Activated CD4-positive, alpha-beta T cell treated with anti-CD3 and anti-CD28 coated beads, Interleukin-2, amount 50 U/mL, for 16 hours (primary cell): ENCODE measurements at regions not wholly inside any gene's neighbourhood (a gene's known extent, or its start where the extent isn't known, plus 50 kb on each side); places are given as distances from the start of the nearest gene placed in this dataset.

Experiments used
- DNase-seq: peaks from one replicate; pipeline ENCODE4 v3.0.0-alpha.2; 2020

- no peak for DNase-seq
These were observed 383.7 kb downstream of the BCL11B start for GRCh38 chr14:98888281-98888680.

DNA sequence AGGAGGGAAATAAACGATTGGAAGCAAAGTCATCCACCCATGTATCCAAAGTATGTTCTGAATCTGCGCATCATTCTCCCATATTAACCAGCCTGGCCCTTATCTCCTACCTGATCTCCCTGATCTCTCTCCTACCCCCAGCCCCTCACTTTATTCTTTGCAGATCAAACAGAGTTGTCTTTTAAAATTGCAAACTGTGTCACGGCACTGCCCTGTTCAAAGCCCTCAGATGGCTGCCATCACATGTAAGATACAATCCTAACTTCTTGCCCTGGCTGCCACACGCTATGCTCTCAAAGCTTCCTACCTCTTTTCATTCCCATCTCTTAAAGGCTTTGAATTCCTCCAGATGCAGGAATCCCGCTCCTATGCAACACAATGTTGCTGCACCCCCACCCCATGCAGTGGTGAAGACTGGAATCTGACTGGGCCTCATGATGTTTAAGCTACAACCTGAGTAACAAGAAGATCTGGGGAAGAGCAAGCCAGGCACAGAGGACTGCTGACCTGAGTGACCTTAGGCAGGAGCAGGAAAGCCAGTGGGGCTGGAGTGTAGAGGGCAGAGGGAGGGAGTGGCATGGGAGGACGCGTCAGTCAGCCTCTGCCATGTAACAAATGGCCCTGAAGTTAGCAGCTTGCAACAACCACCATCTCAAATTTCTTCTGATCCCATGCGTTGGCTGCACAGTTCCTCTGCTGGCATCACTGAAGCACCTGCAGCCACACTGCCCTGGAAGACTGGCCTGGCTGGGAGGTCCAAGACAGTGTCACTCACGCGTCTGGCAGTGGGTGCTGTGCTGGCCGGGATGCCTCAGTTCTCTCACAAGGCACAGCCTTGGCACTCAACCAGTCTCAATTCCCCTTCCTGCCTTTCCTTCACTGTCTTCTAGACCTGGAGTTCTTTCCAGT is 382.8 kb downstream of the BCL11B start:
- no peak for DNase-seq

DNA sequence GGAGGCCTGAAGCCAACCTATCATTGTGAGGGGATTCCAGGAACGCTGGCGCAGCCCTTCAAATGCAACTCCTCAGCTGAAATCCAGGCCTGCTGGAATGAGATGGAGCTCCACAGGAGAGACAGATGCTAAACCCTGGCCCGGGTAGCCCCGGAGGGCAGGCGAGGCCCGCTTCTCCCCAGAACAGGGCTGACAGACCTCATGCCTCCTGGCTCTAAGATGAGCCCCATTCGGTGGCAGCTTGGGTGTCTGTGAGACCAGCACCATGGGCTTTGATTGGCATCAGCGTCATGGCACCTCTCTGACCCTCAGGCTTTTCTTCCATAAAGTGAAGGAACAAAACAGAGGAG is 382.2 kb downstream of the BCL11B start:
- DNase-seq: no peak

- DNase-seq: no peak
These were observed 381.2 kb downstream of the BCL11B start for GRCh38 chr14:98890556-98891340.

GRCh38 chr14:98893675-98894074 is 378.3 kb downstream of the BCL11B start:
- no peak for DNase-seq

GRCh38 chr14:98894600-98894999 is 377.4 kb downstream of the BCL11B start:
- no peak for DNase-seq

GRCh38 chr14:98896449-98896848 is 375.5 kb downstream of the BCL11B start:
- no peak for DNase-seq

DNA sequence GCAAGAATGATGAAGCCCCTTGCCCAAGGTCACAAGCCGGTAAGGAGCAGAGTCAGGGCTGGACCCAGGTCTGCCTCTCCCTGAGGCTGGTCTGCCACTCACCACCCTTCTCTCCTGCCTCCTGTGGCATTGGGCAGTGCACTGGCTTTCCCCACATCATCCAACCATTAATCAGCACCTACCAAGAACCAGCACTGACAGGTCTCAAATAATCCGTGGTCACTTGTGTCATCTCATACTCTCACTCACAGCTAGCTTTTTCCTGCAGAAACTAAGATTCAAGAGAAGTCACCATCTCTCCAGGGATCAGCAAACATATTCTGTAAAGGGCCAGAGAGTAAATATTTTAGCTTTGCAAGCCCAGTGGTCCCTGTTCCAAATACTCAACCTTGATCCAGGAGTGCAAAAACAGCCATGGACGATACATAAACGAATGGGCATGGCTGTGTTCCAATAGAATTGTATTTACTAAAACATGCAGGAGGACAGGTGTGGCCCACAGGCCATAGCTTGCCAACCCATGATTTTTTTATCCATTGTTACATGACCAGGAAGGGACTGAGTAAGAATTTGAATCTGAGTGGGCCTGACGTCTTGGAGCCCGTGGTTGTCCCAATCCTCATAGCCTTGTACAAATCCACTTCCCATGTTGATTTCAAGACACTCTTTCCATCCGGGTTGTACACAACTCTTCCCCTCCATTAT is 374.2 kb downstream of the BCL11B start:
- no peak for DNase-seq

DNA sequence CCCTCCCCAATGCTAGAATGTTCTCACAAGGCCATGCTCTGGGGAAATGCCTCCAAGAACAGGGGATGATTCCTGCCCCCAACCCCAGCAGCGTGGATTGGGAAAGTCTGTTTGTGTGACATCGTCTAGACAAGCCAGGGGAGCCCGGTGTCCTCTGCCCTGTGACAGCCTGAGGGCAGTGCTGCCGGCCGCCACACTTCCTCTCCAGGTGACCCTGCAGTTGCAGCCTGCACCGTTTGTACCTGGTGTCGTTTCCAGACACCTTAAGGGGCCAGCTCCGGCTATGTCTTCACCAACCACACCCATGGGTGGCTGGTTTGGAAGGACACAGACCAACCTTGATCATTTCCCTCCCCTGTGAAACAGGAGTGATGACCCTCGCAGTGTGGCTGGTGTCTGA is 372.6 kb downstream of the BCL11B start:
- no peak for DNase-seq

- no peak for DNase-seq
These were observed 371.8 kb downstream of the BCL11B start for GRCh38 chr14:98900236-98900635.

- DNase-seq: no peak
These were observed 371.2 kb downstream of the BCL11B start for GRCh38 chr14:98900798-98901197.

GRCh38 chr14:98901511-98902205 is 370.3 kb downstream of the BCL11B start:
- DNase-seq: no peak

- DNase-seq: no peak
These were observed 368.6 kb downstream of the BCL11B start for GRCh38 chr14:98903371-98903770.

DNA sequence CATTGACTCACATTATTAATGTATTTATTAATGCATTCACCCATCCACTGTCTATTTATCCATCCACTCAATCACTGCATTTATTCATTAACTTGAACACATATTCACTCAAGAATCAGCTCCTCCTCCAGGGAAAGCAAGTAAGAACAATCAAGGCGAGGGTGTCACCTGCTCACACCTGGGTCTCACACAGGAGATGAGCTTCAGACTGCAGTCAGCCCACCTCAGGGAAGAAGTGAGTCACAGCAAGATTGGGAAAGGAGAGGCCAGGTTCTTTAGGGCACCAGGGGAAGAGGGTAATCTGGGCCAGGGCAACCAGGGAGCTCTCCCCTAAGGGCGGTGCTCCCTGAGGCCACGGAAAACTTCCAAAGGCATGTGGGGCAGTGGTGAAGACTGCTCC is 367.3 kb downstream of the BCL11B start:
- no peak for DNase-seq

GRCh38 chr14:98906123-98906995 is 365.6 kb downstream of the BCL11B start:
- no peak for DNase-seq

DNA sequence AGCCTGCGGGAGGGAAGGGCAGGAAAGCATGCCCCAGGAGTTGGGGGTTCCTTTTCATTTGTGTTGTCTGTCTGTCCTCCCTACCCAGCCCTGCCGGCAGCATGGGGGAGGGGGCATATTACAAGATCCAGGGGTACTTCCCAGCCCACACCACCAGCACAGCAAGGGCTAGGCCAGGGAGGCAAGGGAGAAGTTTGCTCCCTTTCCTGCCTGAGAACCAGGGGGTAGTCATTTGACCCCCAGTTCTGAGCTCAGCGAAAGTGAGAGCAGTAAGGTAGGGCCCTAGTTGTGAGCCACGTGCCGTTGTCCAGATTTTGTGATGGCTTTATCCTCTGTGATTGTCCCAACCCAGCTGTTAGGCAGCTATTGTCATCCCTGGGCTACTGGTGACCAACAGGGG is 364.7 kb downstream of the BCL11B start:
- no peak for DNase-seq

DNA sequence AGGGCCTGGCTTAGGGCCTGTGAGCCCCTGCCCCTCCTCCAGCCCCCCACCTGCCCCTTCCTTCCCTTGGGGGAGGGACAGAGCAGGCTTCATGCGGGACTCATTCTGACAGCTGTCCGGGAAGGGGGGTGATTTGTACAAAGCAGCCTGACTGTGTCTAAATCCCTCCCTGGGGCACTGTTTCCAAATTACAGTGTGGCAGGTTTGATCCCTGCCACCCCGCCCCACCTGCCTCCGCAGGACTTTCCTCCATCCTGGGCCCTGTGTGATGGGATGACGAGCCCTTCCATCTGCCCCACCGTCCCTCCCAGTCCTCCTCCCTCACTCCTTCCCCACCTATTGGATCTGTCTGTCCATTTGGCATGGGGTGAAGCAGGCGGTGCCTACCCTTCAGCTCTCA is 363.9 kb downstream of the BCL11B start:
- DNase-seq: no peak

DNA sequence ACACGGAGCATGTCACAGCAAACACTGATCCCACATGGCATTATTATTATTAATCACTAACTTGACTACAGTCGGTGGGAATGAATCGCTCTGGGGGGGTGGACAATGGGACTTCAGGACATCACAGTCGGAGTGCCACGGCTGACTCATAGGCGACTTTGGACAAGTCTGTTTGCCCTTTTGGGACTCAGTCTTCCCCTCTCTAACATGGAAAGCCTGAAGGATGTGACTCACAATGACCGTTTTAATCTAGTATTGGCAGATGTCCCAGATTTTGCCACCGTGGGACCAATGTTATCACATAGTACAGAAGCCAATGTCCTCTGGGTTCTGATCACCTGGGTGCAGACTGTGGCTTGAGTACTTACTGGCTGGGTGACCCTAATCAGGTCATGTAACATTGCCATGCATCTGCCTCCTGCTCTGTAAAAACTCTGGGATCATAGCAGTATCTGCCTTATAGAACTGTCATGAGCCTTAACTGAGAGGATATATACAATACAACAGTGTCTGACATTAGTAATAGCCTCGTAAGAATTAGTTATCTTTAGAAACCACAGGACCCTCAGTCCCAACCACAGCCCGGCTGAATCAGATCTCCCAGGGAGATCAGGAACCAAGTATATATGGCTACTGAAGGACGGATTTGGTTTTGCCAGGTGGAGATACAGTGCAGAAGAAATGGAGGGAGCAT is 362.6 kb downstream of the BCL11B start:
- DNase-seq: no peak

GRCh38 chr14:98910061-98910460 is 361.9 kb downstream of the BCL11B start:
- no peak for DNase-seq

- DNase-seq: no peak
These were observed 359.3 kb downstream of the BCL11B start for GRCh38 chr14:98912655-98913054.

- no peak for DNase-seq
These were observed 357.9 kb downstream of the BCL11B start for GRCh38 chr14:98913967-98914650.
